ENCODE measurements at regions not wholly inside any gene's neighbourhood (a gene's known extent, or its start where the extent isn't known, plus 50 kb on each side); places are given as distances from the start of the nearest gene placed in this dataset.
"Not testable (repeated sequence)": the region's sequence is repeated elsewhere in the genome, so short reads cannot be mapped to it uniquely, and the experiment has no call there.

DNA sequence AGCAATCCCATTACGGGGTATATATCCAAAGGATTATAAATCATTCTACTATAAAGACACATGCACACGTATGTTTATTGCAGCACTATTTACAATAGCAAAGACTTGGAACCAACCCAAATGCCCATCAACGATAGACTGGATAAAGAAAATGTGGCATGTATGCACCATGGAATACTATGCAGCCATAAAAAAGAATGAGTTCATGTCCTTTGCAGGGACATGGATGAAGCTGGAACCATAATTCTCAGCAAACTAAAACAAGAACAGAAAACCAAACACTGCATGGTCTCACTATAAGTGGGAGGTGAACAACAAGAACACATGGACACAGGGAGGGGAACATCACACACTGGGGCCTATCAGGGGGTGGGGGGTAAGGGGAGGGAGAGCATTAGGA, 56.1 kb upstream of the UXT start:
- H3K27me3 Mint-ChIP-seq; H3K9me3 Mint-ChIP-seq; H3K4me3 Mint-ChIP-seq; H3K27ac Mint-ChIP-seq; ATAC-seq (replicated peaks); H3K4me1 Mint-ChIP-seq; H3K36me3 Mint-ChIP-seq (ENCODE audit: low read depth): not testable (repeated sequence)

DNA sequence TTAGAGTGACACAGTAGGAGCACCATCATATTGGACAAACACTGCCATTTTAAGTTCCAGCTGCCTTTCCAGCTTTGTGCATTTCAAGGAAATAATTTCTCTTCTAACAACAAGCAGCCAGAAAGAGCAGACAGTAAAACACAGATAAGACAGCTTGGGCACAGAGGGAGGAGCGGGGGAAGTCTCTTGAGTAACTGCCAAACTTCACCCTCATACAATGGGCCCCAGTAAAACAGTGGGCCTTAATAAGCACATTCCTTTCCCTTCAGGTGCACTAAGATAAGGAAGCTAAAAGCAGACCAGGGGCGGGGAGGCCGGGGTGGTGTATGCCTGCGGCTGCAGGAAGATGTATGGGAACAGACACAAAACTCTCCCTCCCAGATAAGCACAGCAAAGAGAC, 53.7 kb upstream of the UXT start:
- H3K36me3 Mint-ChIP-seq (ENCODE audit: low read depth); H3K27me3 Mint-ChIP-seq; ATAC-seq (replicated peaks); H3K27ac Mint-ChIP-seq; H3K4me1 Mint-ChIP-seq; H3K9me3 Mint-ChIP-seq; H3K4me3 Mint-ChIP-seq: not testable (repeated sequence)

DNA sequence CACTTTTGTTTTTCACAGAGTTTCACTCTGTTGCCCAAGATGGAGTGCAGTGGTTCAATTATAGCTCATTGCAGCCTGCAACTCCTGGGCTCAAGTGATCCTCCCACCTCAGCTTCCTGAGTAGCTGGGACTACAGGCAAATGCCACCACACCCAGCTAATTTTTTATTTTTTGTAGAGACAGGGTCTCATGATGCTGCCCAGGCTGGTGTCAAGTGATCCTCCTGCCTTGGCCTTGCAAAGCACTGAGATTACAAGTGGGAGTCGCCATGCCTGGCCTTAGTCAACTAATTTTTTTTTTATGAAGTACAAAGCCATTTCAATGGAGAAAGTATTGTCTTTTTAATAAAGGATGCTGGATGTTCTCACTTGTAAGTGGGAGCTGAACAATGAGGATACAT, 51.3 kb upstream of the UXT start:
- ATAC-seq (replicated peaks), result no peak
- peaks cover 9% of the 10 kb centered on the region for H3K27me3 Mint-ChIP-seq
- peaks cover 5% of the 10 kb centered on the region for H3K4me1 Mint-ChIP-seq
- H3K4me3 Mint-ChIP-seq, result no peak overlapping the region
- no peaks in the 10 kb centered on the region for H3K9me3 Mint-ChIP-seq
- H3K27ac Mint-ChIP-seq, result no peak overlapping the region
- H3K36me3 Mint-ChIP-seq (ENCODE audit: low read depth), result no peaks in the 10 kb centered on the region

Measured in activated T-helper 17 cell treated with anti-CD3 and anti-CD28 coated beads, Interleukin-2, amount 50 U/mL, for 72 hours (primary cell).